Esophagus muscularis mucosa (tissue), 4 donors: ENCODE measurements at regions not wholly inside any gene's neighbourhood (a gene's known extent, or its start where the extent isn't known, plus 50 kb on each side); places are given as distances from the start of the nearest gene placed in this dataset.

Experiments
- DNase-seq: peaks from one replicate; pipeline ENCODE4 v3.0.0-alpha.2; 2017; ENCODE audit errors: extremely low spot score
- H3K27ac ChIP-seq, 4 donors: fragments of 200-600 bp; sonication (generic); replicated peaks in 1 of 4; 1 replicate in 3 of 4; 2 replicates in 1 of 4; pipeline ENCODE4 v1.5.1; 2016 to 2019; ENCODE audit warnings: mild to moderate bottlenecking in 1 of 4
- H3K27me3 ChIP-seq, 4 donors: fragments of 200-600 bp; sonication (generic); one replicate each; pipeline versions ENCODE4 v1.5.1 to v1.6.0; 2016 to 2019
- H3K36me3 ChIP-seq, 4 donors: fragments of 200-600 bp; sonication (generic); one replicate each; pipeline ENCODE4 v1.5.1; 2016 to 2019
- H3K4me1 ChIP-seq, 4 donors: fragments of 200-600 bp; sonication (generic); one replicate each; pipeline ENCODE4 v1.5.1; 2016 to 2019
- H3K4me3 ChIP-seq, 4 donors: fragments of 200-600 bp; sonication (generic); 1 replicate in 2 of 4; 2 replicates in 2 of 4; pipeline ENCODE4 v1.5.1; 2016 to 2019; ENCODE audit warnings: mild to moderate bottlenecking in 4 of 4, moderate library complexity in 1 of 4
- H3K9me3 ChIP-seq, 4 donors: fragments of 200-600 bp; sonication (generic); 1 replicate in 3 of 4; 2 replicates in 1 of 4; pipeline ENCODE4 v1.5.1; 2016 to 2019
- CTCF ChIP-seq, 3 experiments: fragments of 200-600 bp in 2 of 3; fragments of 450-650 bp in 1 of 3; sonication (generic) in 2 of 3; IDR thresholded peaks; one replicate each; pipeline ENCODE4 v1.5.1; 2017 to 2019; ENCODE audit warnings: antibody characterized with exemption in 3 of 3, mild to moderate bottlenecking in 2 of 3, moderate library complexity in 1 of 3
- EP300 ChIP-seq: sonication (generic); formaldehyde crosslinking; IDR thresholded peaks from one replicate; pipeline ENCODE4 v1.6.1; 2017; ENCODE audit warnings: antibody characterized with exemption
- POLR2A ChIP-seq: fragments of 450-650 bp; IDR thresholded peaks from one replicate; pipeline ENCODE4 v1.6.1; 2017; ENCODE audit warnings: antibody characterized with exemption, moderate library complexity, mild to moderate bottlenecking, low read depth
- POLR2AphosphoS5 ChIP-seq, 2 donors: sonication (generic); formaldehyde crosslinking; IDR thresholded peaks; one replicate each; pipeline ENCODE4 v1.6.1; 2017; ENCODE audit warnings: antibody characterized with exemption in 2 of 2
- WGBS: methylation state at CpG from one replicate; pipeline ENCODE4 v1.1.5; 2018; 5-methylcytosine and 5-hydroxymethylcytosine counted together
- intact Hi-C: fragments of 100-400 bp; cut with DNase I; formaldehyde crosslinking; loops from one replicate; pipeline ENCODE4 v1.15.1; 2023

GRCh38 chr5:173745557-173745956 lies 129.1 kb upstream of the BOD1 start:
- Histone ChIP-seq H3K4me1 (no peaks in the 10 kb centered on the region), H3K9me3 (no peaks in the 10 kb centered on the region), H3K27ac (no peak overlapping the region), H3K27me3 (no peaks in the 10 kb centered on the region), H3K36me3 (no peaks in the 10 kb centered on the region), H3K4me3 (no peak overlapping the region)
- 85% methylated on average over 7 of the region's 7 CpGs for WGBS
- no peak for DNase-seq
- TF ChIP-seq EP300 (no peak), POLR2A (no peak), CTCF (IDR thresholded peaks at IDR 0.05) (no peak), POLR2AphosphoS5 (IDR thresholded peaks at IDR 0.05) (no peak)
- intact Hi-C loops = no loop called here

- no peak for DNase-seq
Measured at GRCh38 chr5:173746047-173746646, 129.7 kb upstream of the BOD1 start.

GRCh38 chr5:173747876-173748275 lies 131.4 kb upstream of the BOD1 start:
- Histone ChIP-seq H3K4me3 (no peak overlapping the region), H3K4me1 (no peaks in the 10 kb centered on the region), H3K9me3 (no peaks in the 10 kb centered on the region), H3K27me3 (no peaks in the 10 kb centered on the region), H3K36me3 (no peaks in the 10 kb centered on the region), H3K27ac (no peak overlapping the region)
- TF ChIP-seq POLR2AphosphoS5 (IDR thresholded peaks at IDR 0.05) (no peak), CTCF (IDR thresholded peaks at IDR 0.05) (no peak)
- DNase-seq = no peak
- intact Hi-C loops = no loop called here

More at GRCh38 chr5:173746047-173746646, 129.7 kb upstream of the BOD1 start:
- 85% methylated on average over 6 of the region's 6 CpGs for WGBS
- Histone ChIP-seq H3K36me3 (no peaks in the 10 kb centered on the region), H3K4me1 (no peaks in the 10 kb centered on the region), H3K9me3 (no peaks in the 10 kb centered on the region), H3K4me3 (no peak overlapping the region), H3K27me3 (no peaks in the 10 kb centered on the region), H3K27ac (no peak overlapping the region)
- TF ChIP-seq POLR2A = no peak
- TF ChIP-seq EP300 = no peak
- TF ChIP-seq CTCF (IDR thresholded peaks at IDR 0.05) = no peak
- TF ChIP-seq POLR2AphosphoS5 (IDR thresholded peaks at IDR 0.05) = no peak
- intact Hi-C loops = no loop called here

- no peak overlapping the region for H3K4me3 ChIP-seq
- H3K4me1 ChIP-seq = no peaks in the 10 kb centered on the region
- H3K36me3 ChIP-seq = no peaks in the 10 kb centered on the region
- no peak for DNase-seq
- H3K27me3 ChIP-seq = no peaks in the 10 kb centered on the region
- intact Hi-C loops = no loop called here
- 90% methylated on average over 9 of the region's 9 CpGs for WGBS
- no peaks in the 10 kb centered on the region for H3K9me3 ChIP-seq
- no peak for TF ChIP-seq EP300
- no peak for TF ChIP-seq POLR2AphosphoS5 (IDR thresholded peaks at IDR 0.05)
- no peak for TF ChIP-seq POLR2A
- no peak for TF ChIP-seq CTCF (IDR thresholded peaks at IDR 0.05)
- no peak overlapping the region for H3K27ac ChIP-seq
Measured at GRCh38 chr5:173750538-173751265, 134.3 kb upstream of the BOD1 start.

- no peaks in the 10 kb centered on the region for H3K27me3 ChIP-seq
- TF ChIP-seq POLR2A (no peak), EP300 (no peak), CTCF (IDR thresholded peaks at IDR 0.05) (no peak), POLR2AphosphoS5 (IDR thresholded peaks at IDR 0.05) (no peak)
- no peak overlapping the region for H3K4me3 ChIP-seq
- intact Hi-C loops = no loop called here
- no peaks in the 10 kb centered on the region for H3K9me3 ChIP-seq
- H3K36me3 ChIP-seq = no peaks in the 10 kb centered on the region
- WGBS = 88% methylated on average over 5 of the region's 5 CpGs
- H3K27ac ChIP-seq = no peak overlapping the region
- DNase-seq = no peak
- H3K4me1 ChIP-seq = no peaks in the 10 kb centered on the region
Measured at GRCh38 chr5:173751266-173751600, 134.8 kb upstream of the BOD1 start.
